B cell (primary cell): ENCODE measurements at regions not wholly inside any gene's neighbourhood (a gene's known extent, or its start where the extent isn't known, plus 50 kb on each side); places are given as distances from the start of the nearest gene placed in this dataset.

Experiments used
- CTCF ChIP-seq: fragments of 200-600 bp; IDR thresholded peaks from one replicate; pipeline ENCODE4 v1.8.0; 2022; ENCODE audit warnings: antibody characterized with exemption, mild to moderate bottlenecking
- EZH2 ChIP-seq: IDR thresholded peaks from 2 replicates; pipeline ENCODE4 v1.6.1; 2012; ENCODE audit warnings: borderline replicate concordance, low read depth, mild to moderate bottlenecking, moderate library complexity, low read length; ENCODE audit not compliant: insufficient read depth, poor library complexity, severe bottlenecking

GRCh38 chr7:83814480-83814879, 165.5 kb upstream of the SEMA3E start:
- TF ChIP-seq CTCF (no peak), EZH2 (no peak)
